Natural killer cell (primary cell): ENCODE measurements at regions not wholly inside any gene's neighbourhood (a gene's known extent, or its start where the extent isn't known, plus 50 kb on each side); places are given as distances from the start of the nearest gene placed in this dataset.

Experiments
- ATAC-seq, 3 donors: fragments of 150-1000 bp in 2 of 3; fragments of 200-7000 bp in 1 of 3; cut with Tn5 transposase; 1 replicate in 1 of 3; 2 replicates in 2 of 3; pipeline ENCODE4 v1.10.0; 2021; ENCODE audit warnings: mild to moderate bottlenecking in 2 of 3, moderate library complexity in 2 of 3
- DNase-seq, 2 donors: peaks; one replicate each; pipeline versions ENCODE4 v3.0.0 to v3.0.0-alpha.2; 2013 to 2021; ENCODE audit warnings: mixed read lengths in 1 of 2
- H3K27ac ChIP-seq: one replicate; pipeline ENCODE4 v1.5.1; 2013; ENCODE audit warnings: mild to moderate bottlenecking, low read length
- H3K27me3 ChIP-seq: one replicate; pipeline ENCODE4 v1.6.1; 2013; ENCODE audit warnings: low read length; ENCODE audit not compliant: control insufficient read depth, insufficient read depth
- H3K36me3 ChIP-seq: one replicate; pipeline ENCODE4 v1.6.1; 2013; ENCODE audit warnings: low read length; ENCODE audit not compliant: control insufficient read depth, insufficient read depth
- H3K4me1 ChIP-seq: one replicate; pipeline ENCODE4 v1.6.1; 2013; ENCODE audit warnings: low read length; ENCODE audit not compliant: control insufficient read depth, insufficient read depth
- H3K4me3 ChIP-seq: one replicate; pipeline ENCODE4 v1.5.1; 2013; ENCODE audit warnings: low read length
- H3K9me3 ChIP-seq: one replicate; pipeline ENCODE4 v1.6.1; 2013; ENCODE audit warnings: low read length; ENCODE audit not compliant: control insufficient read depth, insufficient read depth
- H3K27ac Mint-ChIP-seq, 2 donors: one replicate each; pipeline ENCODE4 v1.8.0; 2022; ENCODE audit warnings: mild to moderate bottlenecking in 2 of 2, mixed read lengths in 2 of 2, moderate library complexity in 1 of 2
- H3K27me3 Mint-ChIP-seq, 2 donors: one replicate each; pipeline ENCODE4 v1.8.0; 2022; ENCODE audit warnings: low read depth in 2 of 2, mixed read lengths in 2 of 2
- H3K36me3 Mint-ChIP-seq: one replicate; pipeline ENCODE4 v1.8.0; 2022; ENCODE audit warnings: mixed read lengths
- H3K4me1 Mint-ChIP-seq, 2 donors: one replicate each; pipeline ENCODE4 v1.8.0; 2022; ENCODE audit warnings: mixed read lengths in 2 of 2
- H3K4me3 Mint-ChIP-seq: one replicate; pipeline ENCODE4 v1.8.0; 2022; ENCODE audit warnings: mild to moderate bottlenecking, moderate library complexity, mixed read lengths
- H3K9me3 Mint-ChIP-seq, 2 donors: one replicate each; pipeline ENCODE4 v1.8.0; 2022; ENCODE audit warnings: mixed read lengths in 2 of 2
- CTCF ChIP-seq: fragments of 200-600 bp; IDR thresholded peaks from one replicate; pipeline ENCODE4 v1.8.0; 2022; ENCODE audit warnings: antibody characterized with exemption
- WGBS: methylation state at CpG from one replicate; pipeline ENCODE4 v1.1.7; 2013; ENCODE audit warnings: missing lambda C conversion rate; ENCODE audit not compliant: insufficient coverage; 5-methylcytosine and 5-hydroxymethylcytosine counted together
- intact Hi-C: fragments of 100-400 bp; cut with micrococcal nuclease; formaldehyde crosslinking; loops from one replicate; pipeline ENCODE4 v1.14.2; 2022

GRCh38 chr3:152760591-152760990 lies 74.3 kb upstream of the P2RY1 start:
- ATAC-seq: no peak
- no CpG with 5 or more reads among the region's 3 CpGs for WGBS
- Histone ChIP-seq H3K4me3 (no peak overlapping the region), H3K9me3 (no peaks in the 10 kb centered on the region), H3K27ac (no peak overlapping the region), H3K4me1 (no peaks in the 10 kb centered on the region), H3K36me3 (no peaks in the 10 kb centered on the region), H3K27me3 (no peaks in the 10 kb centered on the region)
- no peaks in the 10 kb centered on the region for H3K4me1 Mint-ChIP-seq
- no peak for TF ChIP-seq CTCF
- intact Hi-C loops: no loop called here
- no peak overlapping the region for H3K27ac Mint-ChIP-seq
- no peaks in the 10 kb centered on the region for H3K36me3 Mint-ChIP-seq
- no peak for DNase-seq
- H3K27me3 Mint-ChIP-seq: no peaks in the 10 kb centered on the region
- H3K9me3 Mint-ChIP-seq: peaks cover 5 to 9% of the 10 kb centered on the region in 2 donors
- H3K4me3 Mint-ChIP-seq: no peak overlapping the region

- intact Hi-C loops: no loop called here
- no peak for ATAC-seq
- no peaks in the 10 kb centered on the region for H3K4me1 Mint-ChIP-seq
These were observed 66.5 kb upstream of the P2RY1 start for GRCh38 chr3:152768478-152768877.

GRCh38 chr3:152769523-152769922 lies 65.4 kb upstream of the P2RY1 start:
- Mint-ChIP-seq H3K27me3 (no peaks in the 10 kb centered on the region), H3K27ac (no peak overlapping the region), H3K4me1 (no peaks in the 10 kb centered on the region), H3K9me3 (peaks cover 3 to 12% of the 10 kb centered on the region in 2 donors), H3K36me3 (no peaks in the 10 kb centered on the region), H3K4me3 (no peak overlapping the region)
- TF ChIP-seq CTCF: no peak
- Histone ChIP-seq H3K4me1 (no peaks in the 10 kb centered on the region), H3K9me3 (no peaks in the 10 kb centered on the region), H3K27ac (no peak overlapping the region), H3K36me3 (no peaks in the 10 kb centered on the region), H3K27me3 (no peaks in the 10 kb centered on the region), H3K4me3 (no peak overlapping the region)
- DNase-seq (no peak), ATAC-seq (no peak)
- intact Hi-C loops: no loop called here

More at GRCh38 chr3:152768478-152768877, 66.5 kb upstream of the P2RY1 start:
- no peaks in the 10 kb centered on the region for H3K9me3 ChIP-seq
- no peaks in the 10 kb centered on the region for H3K4me1 ChIP-seq
- TF ChIP-seq CTCF: no peak
- DNase-seq: no peak
- H3K36me3 Mint-ChIP-seq: no peaks in the 10 kb centered on the region
- H3K4me3 Mint-ChIP-seq: no peak overlapping the region
- no peaks in the 10 kb centered on the region for H3K27me3 Mint-ChIP-seq
- peaks cover 5 to 9% of the 10 kb centered on the region in 2 donors for H3K9me3 Mint-ChIP-seq
- no peak overlapping the region for H3K27ac Mint-ChIP-seq
- 82% methylated on average over 2 of the region's 3 CpGs for WGBS
- no peaks in the 10 kb centered on the region for H3K27me3 ChIP-seq
- H3K4me3 ChIP-seq: no peak overlapping the region
- H3K27ac ChIP-seq: no peak overlapping the region
- no peaks in the 10 kb centered on the region for H3K36me3 ChIP-seq

- Mint-ChIP-seq H3K27me3 (no peaks in the 10 kb centered on the region), H3K4me1 (no peaks in the 10 kb centered on the region), H3K27ac (no peak overlapping the region), H3K9me3 (peaks cover 0 to 10% of the 10 kb centered on the region in 2 donors), H3K36me3 (no peaks in the 10 kb centered on the region), H3K4me3 (no peak overlapping the region)
- Histone ChIP-seq H3K27me3 (no peaks in the 10 kb centered on the region), H3K4me1 (no peaks in the 10 kb centered on the region), H3K36me3 (no peaks in the 10 kb centered on the region), H3K27ac (no peak overlapping the region), H3K4me3 (no peak overlapping the region), H3K9me3 (no peaks in the 10 kb centered on the region)
- 100% methylated on average over 1 of the region's 2 CpGs for WGBS
- TF ChIP-seq CTCF: no peak
- ATAC-seq: no peak
- DNase-seq: no peak
- intact Hi-C loops: no loop called here
These were observed 64.6 kb upstream of the P2RY1 start for GRCh38 chr3:152770296-152770695.
